Neural progenitor cell (in vitro differentiated cells): ENCODE measurements at regions not wholly inside any gene's neighbourhood (a gene's known extent, or its start where the extent isn't known, plus 50 kb on each side); places are given as distances from the start of the nearest gene placed in this dataset.

Experiments used
- EZH2 ChIP-seq: fragments of 200-600 bp; sonication (generic); IDR thresholded peaks from 2 replicates; pipeline ENCODE4 v1.6.1; 2017; ENCODE audit warnings: antibody characterized with exemption, mild to moderate bottlenecking, moderate library complexity
- EZH2phosphoT487 ChIP-seq: fragments of 200-600 bp; sonication (generic); IDR thresholded peaks from 2 replicates; pipeline ENCODE4 v1.6.1; 2017; ENCODE audit warnings: antibody characterized with exemption
- TF ChIP-seq, protein P1 (sequence below): fragments of 200-600 bp; sonication (generic); IDR thresholded peaks from 2 replicates; pipeline ENCODE4 v1.5.1; 2017; ENCODE audit warnings: antibody characterized with exemption, mild to moderate bottlenecking

GRCh38 chr20:58065508-58066361 lies 162.7 kb downstream of the ANKRD60 start:
- TF ChIP-seq, protein P1, sequence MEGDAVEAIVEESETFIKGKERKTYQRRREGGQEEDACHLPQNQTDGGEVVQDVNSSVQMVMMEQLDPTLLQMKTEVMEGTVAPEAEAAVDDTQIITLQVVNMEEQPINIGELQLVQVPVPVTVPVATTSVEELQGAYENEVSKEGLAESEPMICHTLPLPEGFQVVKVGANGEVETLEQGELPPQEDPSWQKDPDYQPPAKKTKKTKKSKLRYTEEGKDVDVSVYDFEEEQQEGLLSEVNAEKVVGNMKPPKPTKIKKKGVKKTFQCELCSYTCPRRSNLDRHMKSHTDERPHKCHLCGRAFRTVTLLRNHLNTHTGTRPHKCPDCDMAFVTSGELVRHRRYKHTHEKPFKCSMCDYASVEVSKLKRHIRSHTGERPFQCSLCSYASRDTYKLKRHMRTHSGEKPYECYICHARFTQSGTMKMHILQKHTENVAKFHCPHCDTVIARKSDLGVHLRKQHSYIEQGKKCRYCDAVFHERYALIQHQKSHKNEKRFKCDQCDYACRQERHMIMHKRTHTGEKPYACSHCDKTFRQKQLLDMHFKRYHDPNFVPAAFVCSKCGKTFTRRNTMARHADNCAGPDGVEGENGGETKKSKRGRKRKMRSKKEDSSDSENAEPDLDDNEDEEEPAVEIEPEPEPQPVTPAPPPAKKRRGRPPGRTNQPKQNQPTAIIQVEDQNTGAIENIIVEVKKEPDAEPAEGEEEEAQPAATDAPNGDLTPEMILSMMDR = no peak
- TF ChIP-seq EZH2 = no peak
- no peak for TF ChIP-seq EZH2phosphoT487
